ENCODE measurements at regions not wholly inside any gene's neighbourhood (a gene's known extent, or its start where the extent isn't known, plus 50 kb on each side); places are given as distances from the start of the nearest gene placed in this dataset.

DNA sequence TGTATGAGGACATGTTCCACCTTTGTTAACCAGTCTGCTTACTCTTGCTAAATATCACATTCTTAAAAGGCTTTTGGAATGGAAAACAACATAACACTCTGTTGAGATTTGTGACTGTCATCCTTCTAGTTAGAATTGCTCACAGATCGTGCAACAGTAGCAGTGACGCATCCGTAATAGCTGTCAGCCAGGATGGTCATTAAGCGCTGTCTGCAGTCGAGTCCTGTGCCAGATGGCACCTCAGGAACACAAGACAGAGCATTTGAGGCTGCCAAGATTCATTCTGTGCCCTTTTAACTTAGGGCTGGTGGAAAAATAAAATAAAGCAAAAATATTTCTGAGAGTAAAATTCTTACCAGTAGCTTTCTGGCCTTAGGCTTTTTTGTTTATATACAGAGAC is 348.6 kb downstream of the ANKRD7 start:
- DNase-seq (ENCODE audit: low read depth): no peak

DNA sequence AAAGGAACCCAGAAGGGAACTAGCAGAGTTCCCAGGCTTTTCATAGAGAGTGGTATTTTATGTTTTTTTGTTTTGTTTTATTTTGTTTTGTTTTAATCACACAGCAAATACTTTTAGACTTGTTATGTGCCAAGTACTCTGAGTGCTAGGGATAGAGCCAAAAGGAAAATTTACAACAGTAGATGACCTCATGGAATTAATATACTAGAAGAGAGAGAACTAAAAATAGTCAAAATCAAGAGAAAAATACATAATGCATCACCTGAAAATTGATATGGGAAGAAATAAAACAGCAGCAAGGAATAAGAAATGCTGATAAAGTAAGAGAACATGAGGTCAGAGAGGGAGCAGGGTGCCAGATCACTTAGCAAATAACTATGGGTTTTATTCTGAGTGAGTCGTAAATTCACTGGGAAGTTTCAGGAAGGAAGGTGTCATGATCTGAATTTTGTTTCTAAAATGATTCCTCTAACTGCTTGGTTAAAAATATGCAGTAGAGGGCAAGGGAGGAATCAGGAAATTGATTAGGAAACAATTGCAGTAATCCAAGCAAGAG is 351.0 kb downstream of the ANKRD7 start:
- DNase-seq (ENCODE audit: low read depth): no peak

DNA sequence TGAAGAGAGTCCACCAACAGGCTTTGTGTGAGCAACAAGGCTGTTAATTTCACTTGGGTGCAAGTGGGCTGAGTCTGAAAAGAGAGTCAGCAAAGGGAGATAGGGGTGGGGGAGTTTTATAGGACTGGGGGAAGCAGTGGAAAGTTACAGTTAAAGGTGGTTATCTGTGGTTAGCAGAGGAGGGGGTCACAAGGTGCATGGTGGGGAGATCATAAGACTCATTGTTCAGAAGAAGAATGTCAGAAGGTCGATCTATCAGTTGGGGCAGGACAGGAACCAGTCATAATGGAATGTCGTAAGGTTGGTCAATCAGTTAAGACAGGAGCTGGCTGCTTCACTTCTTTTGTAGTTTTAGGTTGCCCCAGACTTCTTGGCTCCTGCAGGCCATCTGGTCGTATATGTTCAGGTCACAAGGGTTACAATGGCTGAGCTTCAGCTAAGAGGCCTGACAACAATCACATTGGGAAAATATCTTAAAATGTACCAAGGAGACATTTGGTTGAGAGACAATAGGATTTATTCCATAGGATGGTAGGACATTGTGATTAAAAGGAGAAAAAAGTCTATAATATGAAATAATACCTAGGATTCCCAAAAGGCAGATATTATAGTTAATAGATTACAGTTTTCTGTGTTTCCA is 356.4 kb downstream of the ANKRD7 start:
- DNase-seq (ENCODE audit: low read depth): no peak

DNA sequence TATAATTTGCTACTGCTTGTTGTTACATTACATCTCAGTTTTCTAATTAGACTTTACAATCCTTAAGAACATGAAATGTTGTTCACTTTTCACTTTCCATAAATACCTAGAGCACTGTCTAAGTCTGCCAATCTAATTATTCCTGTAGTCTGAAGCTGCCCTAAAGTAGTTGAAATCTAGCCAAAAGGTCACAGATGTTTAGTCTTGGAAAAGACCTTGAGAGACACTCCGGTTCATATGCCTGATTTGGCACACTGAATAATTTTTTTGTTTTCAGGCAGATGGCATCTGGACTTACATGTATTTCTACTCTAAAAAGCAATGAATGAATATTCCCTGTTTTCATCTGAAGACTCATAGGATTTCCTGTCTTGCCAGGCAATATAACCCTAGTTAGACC is 359.1 kb downstream of the ANKRD7 start:
- DNase-seq (ENCODE audit: low read depth): no peak

DNA sequence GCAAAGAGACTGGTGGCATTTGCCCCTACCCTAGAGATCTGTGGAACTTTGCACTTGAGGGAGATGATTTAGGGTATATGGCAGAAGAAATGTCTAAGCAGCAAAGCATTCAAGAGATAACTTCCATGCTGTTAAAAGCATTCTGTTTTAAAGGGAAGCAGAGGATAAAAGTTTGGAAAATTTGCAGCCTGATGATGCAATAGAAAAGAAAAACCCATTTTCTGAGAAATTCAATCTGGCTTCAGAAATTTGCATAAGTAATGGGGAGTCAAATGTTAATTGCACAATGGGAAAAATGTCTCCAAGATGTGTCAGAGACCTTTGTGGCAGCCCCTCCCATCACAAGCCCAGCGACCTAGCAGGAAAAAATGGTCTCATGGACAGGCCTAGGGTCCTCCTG is 361.7 kb downstream of the ANKRD7 start:
- DNase-seq (ENCODE audit: low read depth): no peak

DNA sequence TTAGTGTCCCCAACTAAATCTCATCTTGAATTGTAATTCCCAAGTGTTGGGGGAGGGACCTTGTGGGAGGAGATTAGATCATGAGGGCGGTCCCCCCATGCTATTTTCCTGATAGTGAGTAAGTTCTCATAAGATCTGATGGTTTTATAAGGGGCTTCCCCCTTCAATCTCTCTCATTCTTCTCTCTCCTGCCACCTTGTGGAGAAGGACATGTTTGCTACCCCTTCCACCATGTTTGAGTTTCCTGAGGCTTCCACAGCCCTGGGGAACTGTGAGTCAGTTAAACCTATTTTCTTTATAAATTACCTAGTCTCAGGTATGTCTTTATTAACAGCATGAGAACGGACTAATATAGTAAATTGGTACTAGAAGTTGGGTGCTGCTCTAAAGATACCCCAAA is 365.6 kb downstream of the ANKRD7 start:
- no peak for DNase-seq (ENCODE audit: low read depth)

DNA sequence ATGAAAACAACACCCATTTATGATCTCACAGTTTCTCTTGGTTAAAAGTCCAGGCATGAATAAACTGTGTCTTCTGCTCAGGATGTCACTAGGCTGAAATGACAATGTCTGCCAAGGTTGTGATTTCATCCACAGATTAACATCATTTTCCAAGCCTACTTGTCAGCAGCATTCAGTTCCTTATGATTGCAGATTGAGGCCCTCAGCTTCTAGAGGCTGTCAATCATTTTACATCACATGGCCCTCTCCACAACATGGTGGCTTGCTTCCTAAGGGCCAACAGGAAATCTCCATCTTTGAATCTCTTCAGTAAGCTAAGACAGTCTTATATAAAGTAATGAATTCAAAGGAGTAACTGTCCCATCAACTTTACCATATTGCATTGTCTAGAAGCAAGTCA is 377.6 kb downstream of the ANKRD7 start:
- DNase-seq (ENCODE audit: low read depth): no peak

DNA sequence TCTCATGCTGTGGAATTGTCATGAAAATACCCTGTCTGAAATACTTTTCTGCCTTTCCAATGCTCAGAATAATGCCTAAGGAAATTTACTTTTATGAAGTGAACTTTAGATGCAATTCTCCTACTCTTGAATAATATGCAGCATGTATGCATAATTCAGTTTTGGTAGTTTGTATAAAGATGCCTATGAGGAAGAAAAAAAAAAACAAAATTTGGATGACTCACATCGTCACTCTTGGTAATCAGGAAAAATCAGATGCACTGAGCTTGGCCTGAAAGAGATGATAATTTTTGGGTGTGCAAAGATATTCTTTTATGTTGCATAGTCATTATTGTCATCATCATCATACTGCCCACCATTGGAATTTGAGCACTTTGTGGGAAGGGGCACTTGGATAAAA is 382.1 kb downstream of the ANKRD7 start:
- no peak for DNase-seq (ENCODE audit: low read depth)

DNA sequence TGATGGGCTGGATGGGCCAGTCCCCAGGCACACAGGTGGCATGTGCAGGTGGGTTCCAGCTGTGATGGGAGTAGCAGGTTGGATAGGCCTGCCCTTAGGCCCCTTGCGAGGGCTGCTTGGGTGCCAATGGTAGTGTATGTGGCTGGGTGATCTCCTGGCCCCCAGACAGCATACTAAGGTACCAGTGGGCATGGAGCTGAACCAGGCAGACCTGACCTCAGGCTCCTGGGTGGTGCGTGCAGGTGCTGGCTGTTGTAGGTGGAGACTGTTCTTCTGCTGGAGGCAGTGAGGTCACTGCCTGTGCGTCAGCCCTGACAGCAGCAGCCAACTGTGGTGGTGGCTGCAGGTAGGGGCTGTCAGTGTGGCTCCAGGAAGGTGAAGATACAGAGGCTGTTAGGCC is 384.7 kb downstream of the ANKRD7 start:
- no peak for DNase-seq (ENCODE audit: low read depth)

DNA sequence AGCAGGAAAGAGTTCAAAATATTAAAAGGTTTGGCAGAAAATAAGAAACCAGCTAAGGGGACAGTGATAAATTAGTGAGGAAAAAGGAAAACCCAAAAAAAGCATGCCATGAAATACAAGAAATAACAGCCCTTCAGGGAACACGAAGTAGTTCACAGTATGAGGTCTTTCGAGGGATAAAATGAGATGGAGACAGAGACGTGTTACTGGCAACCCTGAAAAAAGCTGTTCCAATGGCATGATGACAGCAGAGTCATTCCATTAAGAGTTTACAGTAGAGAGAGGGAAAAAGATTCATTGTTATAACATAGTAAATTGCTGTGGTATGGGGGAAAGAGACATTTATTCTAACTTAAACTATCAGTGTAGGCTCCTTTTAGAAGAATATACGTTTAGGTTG is 391.2 kb downstream of the ANKRD7 start:
- no peak for DNase-seq (ENCODE audit: low read depth)

DNA sequence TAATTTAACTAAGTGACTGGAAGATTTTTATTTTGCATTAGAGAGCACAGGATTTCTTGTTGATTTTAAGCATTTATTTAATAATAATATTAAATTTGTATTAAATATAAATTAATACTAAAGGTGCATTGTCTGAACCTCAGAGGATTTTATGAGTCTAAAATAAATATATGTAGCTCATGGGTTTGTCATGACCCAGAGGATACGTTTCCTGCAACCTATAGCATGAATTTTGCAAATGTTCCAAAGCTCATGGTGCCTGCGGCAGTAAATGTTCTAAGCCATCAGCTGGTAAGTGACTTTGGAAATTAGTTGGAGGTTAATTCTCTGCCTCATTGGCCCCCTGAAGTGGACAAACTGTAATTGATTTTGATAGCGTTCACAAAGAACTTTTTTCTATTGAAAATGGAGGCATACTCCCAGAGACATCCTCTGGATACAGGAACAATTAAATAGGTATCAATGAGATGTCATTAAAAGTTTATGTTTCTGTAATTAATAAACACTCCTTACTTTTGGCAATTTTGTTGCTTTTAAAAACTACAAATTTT is 397.4 kb downstream of the ANKRD7 start:
- DNase-seq (ENCODE audit: low read depth): no peak

DNA sequence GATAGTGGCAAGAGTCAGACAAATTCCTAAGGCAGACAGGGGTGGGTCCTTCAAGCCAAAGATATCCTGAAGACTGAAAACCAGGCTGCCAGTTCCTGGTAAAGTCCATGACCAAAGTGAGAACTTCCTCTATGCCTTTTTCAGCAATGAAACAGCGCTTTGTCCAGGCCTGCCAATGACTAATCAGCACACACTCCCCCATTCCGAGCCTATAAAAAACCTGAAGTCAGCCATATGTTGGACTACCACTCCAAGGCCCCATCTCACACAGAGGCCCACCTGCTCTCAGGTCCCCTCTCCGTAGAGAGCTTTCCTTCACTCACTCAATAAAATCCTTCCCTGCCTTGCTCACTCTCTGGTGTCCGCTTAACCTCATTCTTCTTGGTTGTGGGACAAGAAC is 402.2 kb downstream of the ANKRD7 start:
- DNase-seq (ENCODE audit: low read depth): no peak

DNA sequence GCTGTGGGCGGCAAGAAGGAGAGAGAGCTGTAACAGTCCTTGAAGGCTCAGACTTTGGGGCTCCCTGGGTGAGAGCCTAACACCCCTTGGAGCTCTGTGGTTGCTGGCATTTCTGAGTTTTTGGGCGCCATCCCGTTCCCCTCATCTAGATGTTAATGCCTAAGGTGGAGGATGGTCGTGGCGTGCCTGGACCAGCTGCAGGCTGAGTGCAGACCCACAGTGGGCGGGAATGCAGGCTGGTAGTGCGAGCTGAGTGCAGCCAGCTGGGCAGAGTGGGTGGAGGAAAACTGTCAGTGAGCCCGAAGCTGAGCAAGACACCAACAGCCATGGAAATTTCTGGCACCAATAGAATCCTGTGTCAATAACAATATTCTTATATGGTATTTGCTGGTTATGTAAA is 403.0 kb downstream of the ANKRD7 start:
- DNase-seq (ENCODE audit: low read depth): no peak

DNA sequence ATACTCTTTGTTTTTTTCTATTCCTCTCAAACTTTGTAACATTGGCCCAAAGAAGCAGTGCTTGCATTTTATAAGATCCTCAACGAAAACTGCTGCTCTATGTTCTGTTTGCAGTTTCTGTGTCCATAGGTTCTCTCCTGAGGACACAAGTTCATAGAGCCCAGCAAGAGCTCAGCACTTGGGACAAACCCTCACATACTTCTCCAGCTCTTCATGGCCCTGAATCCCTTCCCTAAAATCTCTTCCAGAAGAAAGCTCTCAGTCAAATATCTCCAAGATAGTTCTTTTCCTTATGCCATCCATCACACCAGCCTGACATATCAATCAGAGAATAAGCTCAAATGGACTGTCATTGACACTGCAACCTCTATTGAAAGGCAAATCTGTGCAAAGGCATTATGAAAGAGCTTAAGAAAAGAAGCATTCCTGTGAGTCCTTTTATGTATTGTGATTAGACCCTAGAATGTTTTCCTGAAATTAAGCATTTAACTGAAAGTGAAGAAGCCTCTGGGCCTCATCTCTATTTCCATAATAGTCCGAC is 405.5 kb downstream of the ANKRD7 start:
- no peak for DNase-seq (ENCODE audit: low read depth)

DNA sequence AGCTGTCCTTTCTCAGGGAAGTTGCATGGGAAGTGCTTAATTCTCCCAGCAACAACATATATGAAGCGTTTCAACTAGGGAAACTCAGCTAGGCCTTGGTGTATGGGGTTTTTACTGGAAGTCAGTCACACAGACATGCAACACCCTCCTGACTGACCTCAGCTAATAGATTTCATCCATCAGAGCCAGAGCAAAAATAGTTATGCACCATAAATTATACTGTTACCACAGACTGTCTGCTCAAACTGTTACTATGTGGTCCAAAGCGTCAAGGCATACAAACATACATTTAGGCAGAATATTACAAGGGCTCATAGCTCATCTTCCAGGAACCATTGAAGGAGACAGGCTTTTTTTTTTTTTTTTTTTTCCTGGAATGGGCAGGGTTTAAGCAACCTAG is 417.9 kb downstream of the ANKRD7 start:
- DNase-seq (ENCODE audit: low read depth): no peak

DNA sequence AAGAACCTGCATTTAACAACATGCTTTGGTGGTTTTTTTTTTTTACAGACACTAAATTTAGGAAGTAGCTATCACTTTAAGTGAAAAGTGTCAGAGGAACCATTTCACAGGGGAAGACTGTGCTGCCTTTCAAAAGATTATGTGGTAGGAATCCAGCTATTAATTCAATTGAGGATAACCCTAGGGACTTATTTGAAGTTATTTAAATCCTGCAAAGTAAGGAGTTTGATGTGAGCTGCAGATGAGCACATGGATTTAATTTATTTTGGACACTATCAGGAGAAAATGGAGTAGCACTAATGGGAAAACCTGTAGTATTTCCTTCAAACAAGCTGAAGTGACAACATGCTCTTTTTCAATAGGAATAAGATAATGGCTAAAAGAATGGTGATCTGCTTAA is 419.8 kb downstream of the ANKRD7 start:
- DNase-seq (ENCODE audit: low read depth): no peak

DNA sequence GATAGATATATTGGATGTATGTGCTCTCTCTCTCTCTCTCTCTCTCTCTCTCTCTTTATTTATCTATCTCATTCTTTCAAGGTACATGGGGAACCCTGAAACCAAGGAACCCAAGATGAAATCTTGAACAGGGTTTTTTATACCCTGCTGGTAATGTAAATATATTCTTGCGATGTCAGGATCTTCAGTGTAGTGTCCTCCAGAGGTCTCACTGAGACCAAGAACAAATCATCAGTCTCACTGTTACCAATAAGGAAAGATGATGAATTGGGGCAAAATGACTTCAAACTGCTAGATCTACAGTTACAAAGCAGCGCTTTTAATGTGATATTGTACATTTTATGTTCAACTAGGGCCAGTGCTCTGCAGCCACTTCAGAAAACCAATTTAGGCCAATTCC is 423.5 kb downstream of the ANKRD7 start:
- no peak for DNase-seq (ENCODE audit: low read depth)

DNA sequence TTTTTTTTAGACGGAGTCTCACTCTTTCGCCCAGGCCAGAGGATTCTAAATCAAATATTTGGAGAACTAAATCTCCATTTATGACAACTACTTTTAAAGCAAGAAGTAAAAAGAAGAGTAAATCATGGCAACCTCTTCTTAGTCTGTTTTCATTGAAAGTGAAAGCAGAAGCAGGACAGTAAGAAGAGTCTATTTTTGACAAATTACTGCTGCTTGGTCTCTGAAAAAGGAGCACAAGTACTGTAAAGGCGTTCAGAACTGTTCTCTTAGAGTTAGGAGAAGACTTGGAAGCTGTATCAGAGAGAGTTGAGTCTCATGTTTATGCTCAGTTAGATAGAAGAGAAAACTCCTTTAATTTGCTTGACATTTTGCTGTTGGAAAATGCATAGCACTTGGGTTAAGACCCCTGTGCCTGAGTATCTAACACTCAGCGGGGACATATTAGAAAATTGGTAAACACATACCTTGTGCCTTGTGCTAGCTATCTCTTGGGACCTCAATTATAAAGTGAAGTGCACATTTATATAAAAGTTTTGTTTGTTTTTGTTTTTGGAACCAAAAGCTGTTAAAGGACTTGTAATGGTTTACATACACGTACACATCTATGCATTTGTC is 433.0 kb downstream of the ANKRD7 start:
- no peak for DNase-seq (ENCODE audit: low read depth)

DNA sequence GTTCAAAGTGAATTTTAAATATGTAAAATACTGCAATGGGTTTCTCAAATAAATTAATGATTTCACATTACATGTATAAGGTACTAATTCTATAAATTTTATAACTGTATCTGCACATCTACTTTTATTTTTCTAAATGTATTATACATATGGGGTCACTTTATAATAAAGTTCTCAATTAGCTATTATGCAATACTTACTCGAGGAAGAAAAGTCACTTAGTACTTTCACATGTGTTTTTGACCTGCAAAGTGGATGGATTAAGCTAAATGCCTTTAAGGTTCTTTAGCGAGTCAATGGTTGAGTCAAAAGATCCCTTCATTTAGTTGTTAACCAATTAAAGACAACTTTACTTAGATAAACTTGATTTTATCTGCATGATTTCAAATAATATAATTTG is 437.8 kb downstream of the ANKRD7 start:
- DNase-seq (ENCODE audit: low read depth): no peak

DNA sequence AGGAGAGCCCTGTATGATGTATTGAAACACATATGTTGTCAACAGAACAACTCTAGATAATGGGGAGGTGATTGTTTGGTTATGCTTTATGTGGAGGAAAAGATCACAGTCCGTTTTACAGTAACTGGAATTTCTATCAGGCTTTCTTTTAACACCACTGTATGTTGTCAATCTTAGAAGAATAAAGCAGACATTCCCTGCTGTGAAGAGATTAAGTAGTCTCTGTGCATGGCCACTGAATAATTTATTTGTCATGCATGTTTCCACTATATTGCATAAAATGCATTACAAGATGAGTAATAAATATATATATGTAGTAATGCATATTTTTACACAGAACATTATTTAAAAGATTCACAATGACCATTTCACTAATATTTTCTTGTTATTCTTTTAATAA is 440.0 kb downstream of the ANKRD7 start:
- DNase-seq (ENCODE audit: low read depth): no peak

DNA sequence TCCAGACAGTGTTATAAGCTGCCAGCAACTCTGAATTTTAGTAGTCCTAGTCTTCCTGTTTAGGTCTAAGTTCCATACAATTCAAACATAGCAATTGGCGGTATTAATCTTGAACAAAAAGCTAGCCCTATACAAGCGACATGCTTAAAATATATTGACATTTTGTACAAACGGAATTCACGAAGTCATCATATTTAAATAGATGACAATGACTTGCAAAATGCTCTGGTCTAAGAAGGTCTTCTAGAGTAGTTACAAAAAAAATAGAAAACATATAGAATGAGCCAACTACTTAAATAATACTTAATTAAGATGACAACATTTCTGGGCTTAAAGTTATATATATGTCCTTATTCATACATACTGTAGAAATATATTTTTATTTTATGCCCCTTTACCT is 446.6 kb downstream of the ANKRD7 start:
- DNase-seq (ENCODE audit: low read depth): no peak

DNA sequence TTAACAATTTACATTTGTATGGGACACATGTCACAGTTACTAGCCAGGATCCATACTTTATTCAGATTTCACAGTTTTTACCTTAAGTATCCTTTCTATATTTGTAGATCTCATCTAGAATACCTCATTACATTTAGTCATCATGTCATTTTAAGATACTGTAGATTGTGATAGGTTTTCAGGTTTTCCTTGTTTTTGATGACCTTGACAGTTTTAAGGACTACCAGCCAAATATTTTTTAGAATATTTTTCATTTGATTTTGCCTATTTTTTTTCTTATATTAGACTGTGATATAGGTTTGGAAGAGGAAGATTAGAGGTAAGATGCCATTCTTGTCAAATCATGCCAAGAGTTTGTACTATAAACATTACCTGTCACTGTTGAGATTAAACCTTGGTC is 460.3 kb downstream of the ANKRD7 start:
- no peak for DNase-seq (ENCODE audit: low read depth)

DNA sequence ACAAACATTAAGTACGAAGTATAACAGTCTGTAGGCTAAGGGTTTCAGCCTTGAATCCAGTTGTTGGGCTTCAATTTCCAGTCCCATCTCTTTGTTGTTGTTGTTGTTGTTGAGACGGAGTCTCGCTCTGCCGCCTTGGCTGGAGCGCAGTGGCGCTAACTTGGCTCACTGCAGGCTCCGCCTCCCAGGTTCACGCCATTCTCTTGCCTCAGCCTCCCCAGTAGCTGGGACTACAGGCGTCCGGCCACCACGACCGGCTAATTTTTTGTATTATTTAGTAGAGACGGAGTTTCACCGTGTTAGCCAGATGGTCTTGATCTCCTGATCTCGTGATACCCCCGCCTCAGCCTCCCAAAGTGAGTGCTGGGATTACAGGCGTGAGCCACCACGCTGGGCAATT is 464.9 kb downstream of the ANKRD7 start:
- DNase-seq (ENCODE audit: low read depth): no peak

DNA sequence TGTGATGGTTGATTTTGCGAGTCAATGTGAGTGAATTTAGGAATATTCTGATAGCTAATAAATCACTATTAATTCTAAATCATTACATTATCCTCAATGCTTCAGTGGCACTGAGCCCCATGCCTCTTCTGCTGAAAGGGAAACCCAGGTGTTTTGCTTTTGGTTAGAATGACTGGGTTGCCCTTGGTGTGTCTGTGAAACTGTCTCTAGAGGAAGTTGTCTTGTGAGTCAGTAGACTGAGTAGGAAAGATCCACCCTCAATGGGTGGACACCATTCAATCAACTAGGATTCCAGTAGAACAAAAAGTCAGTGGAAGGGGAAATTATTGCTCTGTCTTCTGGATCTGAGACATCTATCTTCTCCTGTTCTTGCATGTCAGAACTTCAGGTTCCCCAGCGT is 472.4 kb downstream of the ANKRD7 start:
- no peak for DNase-seq (ENCODE audit: low read depth)

Data from EH (cell line).